Lower leg skin (tissue), 4 donors: ENCODE measurements at regions not wholly inside any gene's neighbourhood (a gene's known extent, or its start where the extent isn't known, plus 50 kb on each side); places are given as distances from the start of the nearest gene placed in this dataset.
"Not testable (repeated sequence)": the region's sequence is repeated elsewhere in the genome, so short reads cannot be mapped to it uniquely, and the experiment has no call there.

Experiments
- DNase-seq, 2 donors: peaks; one replicate each; pipeline ENCODE4 v3.0.0-alpha.2; 2019; ENCODE audit warnings: low spot score in 2 of 2
- H3K4me3 ChIP-seq: fragments of 200-600 bp; sonication (generic); 2 replicates; pipeline ENCODE4 v1.5.1; 2017; ENCODE audit warnings: mild to moderate bottlenecking, low read depth; ENCODE audit not compliant: poor library complexity, severe bottlenecking
- CTCF ChIP-seq, 3 donors: fragments of 450-650 bp; IDR thresholded peaks; one replicate each; pipeline ENCODE4 v1.5.1; 2016; ENCODE audit warnings: antibody characterized with exemption in 3 of 3, mild to moderate bottlenecking in 3 of 3, moderate library complexity in 2 of 3
- POLR2A ChIP-seq, 2 donors: fragments of 450-650 bp; IDR thresholded peaks; one replicate each; pipeline ENCODE4 v1.6.1; 2016 to 2017; ENCODE audit warnings: antibody characterized with exemption in 2 of 2, mild to moderate bottlenecking in 1 of 2, moderate library complexity in 1 of 2
- WGBS, 2 donors: methylation state at CpG; one replicate each; pipeline ENCODE4 v1.1.5; 2018; 5-methylcytosine and 5-hydroxymethylcytosine counted together
- intact Hi-C: fragments of 100-400 bp; cut with DNase I; formaldehyde crosslinking; loops from one replicate; pipeline ENCODE4 v1.15.0; 2023; ENCODE audit warnings: low total_unique reads

GRCh38 chr5:74441616-74442015 lies 198.9 kb downstream of the ENC1 start:
- intact Hi-C loops = no loop called here
- no peak for TF ChIP-seq POLR2A (IDR thresholded peaks at IDR 0.05)
- no peak for TF ChIP-seq CTCF (IDR thresholded peaks at IDR 0.05)
- 90 to 95% methylated on average over 5 of the region's 5 CpGs for WGBS, 2 donors

GRCh38 chr5:74440341-74440740 lies 200.2 kb downstream of the ENC1 start:
- intact Hi-C loops = no loop called here
- no peak overlapping the region for H3K4me3 ChIP-seq
- no peak for DNase-seq
- WGBS, 2 donors = 57 to 76% methylated on average over 2 of the region's 2 CpGs
- TF ChIP-seq CTCF (IDR thresholded peaks at IDR 0.05) (no peak), POLR2A (IDR thresholded peaks at IDR 0.05) (no peak)

More at GRCh38 chr5:74441616-74442015, 198.9 kb downstream of the ENC1 start:
- H3K4me3 ChIP-seq = no peak overlapping the region
- DNase-seq = no peak

GRCh38 chr5:74437870-74438269 lies 202.7 kb downstream of the ENC1 start:
- WGBS, 2 donors = 80 to 86% methylated on average over 2 of the region's 2 CpGs
- intact Hi-C loops, H3K4me3 ChIP-seq, DNase-seq: not testable (repeated sequence)

- TF ChIP-seq CTCF (IDR thresholded peaks at IDR 0.05) = no peak
- TF ChIP-seq POLR2A (IDR thresholded peaks at IDR 0.05) = no peak
- 38 to 43% methylated on average over 9 of the region's 9 CpGs for WGBS, 2 donors
- DNase-seq = no peak
- intact Hi-C loops = no loop called here
- no peak overlapping the region for H3K4me3 ChIP-seq
Observed at GRCh38 chr5:74433896-74434829, 206.4 kb downstream of the ENC1 start.

- no peak overlapping the region for H3K4me3 ChIP-seq
- 51 to 52% methylated on average over 7 of the region's 7 CpGs for WGBS, 2 donors
- no peak for DNase-seq
- TF ChIP-seq POLR2A (IDR thresholded peaks at IDR 0.05) = no peak
- no peak for TF ChIP-seq CTCF (IDR thresholded peaks at IDR 0.05)
- intact Hi-C loops = no loop called here
Observed at GRCh38 chr5:74433255-74433895, 207.2 kb downstream of the ENC1 start.

GRCh38 chr5:74432721-74433120 lies 207.8 kb downstream of the ENC1 start:
- DNase-seq = no peak
- TF ChIP-seq CTCF (IDR thresholded peaks at IDR 0.05) = no peak
- no peak for TF ChIP-seq POLR2A (IDR thresholded peaks at IDR 0.05)
- 83 to 89% methylated on average over 4 of the region's 4 CpGs for WGBS, 2 donors
- intact Hi-C loops = no loop called here
- no peak overlapping the region for H3K4me3 ChIP-seq
